Colon (tissue), 2 donors: ENCODE measurements at regions not wholly inside any gene's neighbourhood (a gene's known extent, or its start where the extent isn't known, plus 50 kb on each side); places are given as distances from the start of the nearest gene placed in this dataset.

Experiments
- FAIRE-seq: peaks from 2 replicates; lab custom pipeline; 2012; peaks lifted over from hg19 to GRCh38; lab: Jason Lieb, UNC
- donor health status: control.
- donor health status: control.

DNA sequence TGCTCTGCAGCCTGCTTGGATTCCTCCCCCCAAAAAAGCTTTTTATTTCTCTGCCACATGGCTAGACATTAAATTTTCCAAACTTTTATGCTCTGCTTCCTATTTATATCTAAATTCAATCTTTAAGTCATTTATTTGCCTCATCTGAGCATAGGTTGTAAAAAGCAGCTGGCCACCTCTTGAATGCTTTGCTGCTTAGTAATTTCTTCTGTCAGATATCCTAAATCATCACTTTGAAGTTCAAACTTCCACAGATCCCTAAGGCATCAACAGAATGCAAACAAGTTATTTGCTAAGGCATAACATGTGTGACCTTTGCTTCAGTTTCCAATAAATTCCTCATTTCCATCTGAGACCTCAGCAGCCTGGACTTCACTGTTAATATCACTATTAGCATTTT lies 209.6 kb downstream of the FSCB start:
- no peak for FAIRE-seq

DNA sequence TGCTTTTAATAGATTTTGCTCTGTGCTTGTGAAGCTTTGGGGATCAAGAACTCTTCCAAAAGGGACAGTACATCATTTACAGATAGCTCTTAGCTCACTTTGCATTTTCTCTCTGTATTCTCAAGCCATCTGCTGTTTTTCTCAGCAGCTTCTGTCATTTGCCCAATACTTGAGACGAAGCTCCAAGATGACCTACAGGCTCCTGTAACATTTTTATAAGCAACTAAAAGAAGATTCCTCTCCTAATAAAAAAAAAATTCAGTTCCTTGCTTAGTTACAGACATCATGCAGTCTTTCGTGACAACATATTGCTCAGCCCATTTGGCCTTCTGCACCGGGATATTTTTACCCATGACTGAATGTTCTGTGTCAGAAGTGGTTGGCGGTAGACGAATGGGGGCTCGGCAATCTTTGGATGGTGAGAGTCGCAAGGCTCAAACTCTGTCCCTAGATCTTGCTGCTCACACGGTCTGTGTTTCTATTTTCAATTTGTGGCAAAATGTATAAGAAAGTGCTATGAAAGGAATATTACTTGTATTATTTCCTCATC lies 215.6 kb downstream of the FSCB start:
- no peak for FAIRE-seq

DNA sequence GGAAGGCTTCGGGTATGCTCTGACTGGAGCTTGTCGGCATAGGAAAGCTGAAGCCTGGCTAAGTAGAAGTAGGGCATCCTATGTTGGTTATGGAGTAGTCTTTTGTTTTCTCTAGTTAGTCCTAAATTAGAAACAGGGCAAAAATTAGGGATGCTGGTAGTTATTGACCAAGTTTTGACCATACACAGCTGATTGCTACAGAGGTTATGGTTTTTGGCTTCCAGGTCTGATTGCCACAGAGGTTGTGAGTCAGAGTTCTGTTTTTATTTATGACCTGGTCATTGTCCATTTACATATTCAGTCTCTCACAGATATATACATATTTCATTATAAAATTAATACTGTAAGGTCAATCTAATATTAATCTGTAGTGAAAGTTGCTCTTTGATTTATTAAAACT lies 219.2 kb downstream of the FSCB start:
- FAIRE-seq, result no peak

- no peak for FAIRE-seq
Observed at GRCh38 chr14:44286201-44286600, 220.9 kb downstream of the FSCB start.

- FAIRE-seq, result no peak
Observed at GRCh38 chr14:44283836-44284235, 223.2 kb downstream of the FSCB start.

GRCh38 chr14:44279357-44279756 lies 227.7 kb downstream of the FSCB start:
- FAIRE-seq, result no peak

- no peak for FAIRE-seq
Observed at GRCh38 chr14:44271637-44272036, 235.4 kb downstream of the FSCB start.

DNA sequence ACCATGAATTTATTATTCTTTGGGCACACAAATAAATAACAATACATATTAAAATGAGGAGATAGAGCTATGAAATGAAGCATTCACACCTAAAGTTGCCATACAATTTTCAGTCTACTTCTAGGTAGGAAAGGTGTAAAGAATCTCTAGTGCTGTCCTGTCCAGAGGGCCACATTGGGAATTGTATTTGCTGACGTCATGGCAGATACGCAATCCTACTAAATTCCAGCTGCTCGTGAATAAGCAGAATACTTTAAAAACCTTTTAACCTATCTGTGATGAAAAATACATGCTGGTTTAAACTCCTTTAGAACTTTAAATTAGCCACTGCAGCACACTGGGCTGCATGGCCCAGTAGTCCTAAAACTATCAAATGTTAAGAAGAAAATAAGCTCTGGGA lies 236.1 kb downstream of the FSCB start:
- FAIRE-seq, result no peak

DNA sequence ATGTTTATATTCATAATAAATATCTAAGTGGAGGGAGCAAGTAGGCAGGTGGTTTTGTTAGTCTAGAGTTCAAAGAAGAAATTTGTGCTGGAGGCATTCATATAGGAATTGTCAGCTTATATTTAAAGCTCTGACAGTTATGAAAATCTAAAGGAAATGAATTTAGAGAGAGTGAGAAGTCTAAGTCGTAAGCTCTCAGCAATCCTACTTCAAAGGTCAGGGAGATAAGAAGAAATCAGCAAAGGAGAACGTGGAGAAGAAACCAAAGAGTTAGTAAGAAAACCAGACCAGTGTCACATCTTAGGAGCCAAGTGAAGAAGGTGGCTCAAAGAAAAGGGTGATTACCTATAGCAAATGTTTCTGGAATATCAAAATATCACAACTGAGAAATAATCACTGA lies 241.8 kb downstream of the FSCB start:
- no peak for FAIRE-seq

DNA sequence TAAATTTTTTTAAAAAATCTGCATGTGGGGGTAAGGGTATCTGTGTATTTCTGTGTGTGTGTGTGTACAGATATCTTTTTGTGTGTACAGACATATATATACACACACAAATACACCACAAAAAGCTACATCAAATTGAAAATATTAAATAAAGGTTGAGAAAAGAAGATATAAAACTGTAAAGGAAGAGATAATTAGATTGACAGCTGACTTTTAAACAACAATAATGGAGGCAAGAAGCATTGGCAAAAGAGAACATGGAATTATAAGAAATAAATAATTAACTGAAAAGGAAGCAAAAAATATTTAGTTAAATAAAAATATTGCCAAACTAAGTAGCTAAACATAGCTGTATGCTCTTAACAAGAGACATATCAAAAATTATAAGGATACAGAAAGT lies 291.4 kb downstream of the FSCB start:
- peak; percentile 78 for FAIRE-seq

DNA sequence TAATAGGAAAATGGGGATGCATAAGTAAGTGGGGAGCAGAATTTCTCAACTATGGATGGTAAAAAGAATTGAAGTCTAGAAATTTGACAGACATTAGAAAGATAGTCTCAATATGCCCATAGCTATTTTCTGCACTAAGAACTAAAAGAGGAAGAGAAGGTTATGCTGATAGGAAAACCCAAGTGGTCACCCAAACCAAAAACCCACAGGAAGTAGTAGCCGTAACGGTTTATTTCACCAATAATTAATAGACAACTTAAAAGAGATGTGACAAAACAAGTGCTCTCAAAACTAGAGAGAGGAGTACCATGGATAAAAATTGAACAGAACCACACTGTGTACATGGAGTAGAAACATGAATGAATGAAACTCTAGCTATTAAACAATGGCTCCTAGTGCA lies 295.4 kb downstream of the FSCB start:
- FAIRE-seq, result no peak

- FAIRE-seq, result no peak
Observed at GRCh38 chr14:44204061-44204835, 302.8 kb downstream of the FSCB start.

GRCh38 chr14:44180975-44181374 lies 326.1 kb downstream of the FSCB start:
- no peak for FAIRE-seq

DNA sequence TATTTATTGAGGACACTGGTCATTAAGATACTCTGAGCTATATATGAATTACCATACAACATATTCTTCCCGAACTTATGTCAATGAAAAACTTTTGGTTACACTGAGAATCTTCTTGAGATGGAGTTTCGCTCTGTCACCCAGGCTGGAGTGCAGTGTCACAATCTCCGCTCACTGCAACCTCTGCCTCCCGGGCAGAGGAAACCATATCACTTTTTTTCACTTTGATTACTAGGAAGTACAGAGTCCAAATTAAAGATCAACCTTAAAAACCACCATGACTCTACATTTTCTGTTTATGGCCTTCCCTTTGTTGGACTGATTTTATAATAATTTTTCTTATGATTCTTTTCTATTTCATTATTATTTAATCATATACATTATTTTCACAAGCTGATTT lies 336.5 kb downstream of the FSCB start:
- FAIRE-seq, result peak; percentile 75

GRCh38 chr14:44170101-44170500 lies 337.0 kb downstream of the FSCB start:
- FAIRE-seq, result no peak

GRCh38 chr14:44168566-44168965 lies 338.5 kb downstream of the FSCB start:
- peak; percentile 28 for FAIRE-seq

- no peak for FAIRE-seq
Observed at GRCh38 chr14:44166611-44167010, 340.5 kb downstream of the FSCB start.

GRCh38 chr14:44165936-44166335 lies 341.1 kb downstream of the FSCB start:
- no peak for FAIRE-seq

DNA sequence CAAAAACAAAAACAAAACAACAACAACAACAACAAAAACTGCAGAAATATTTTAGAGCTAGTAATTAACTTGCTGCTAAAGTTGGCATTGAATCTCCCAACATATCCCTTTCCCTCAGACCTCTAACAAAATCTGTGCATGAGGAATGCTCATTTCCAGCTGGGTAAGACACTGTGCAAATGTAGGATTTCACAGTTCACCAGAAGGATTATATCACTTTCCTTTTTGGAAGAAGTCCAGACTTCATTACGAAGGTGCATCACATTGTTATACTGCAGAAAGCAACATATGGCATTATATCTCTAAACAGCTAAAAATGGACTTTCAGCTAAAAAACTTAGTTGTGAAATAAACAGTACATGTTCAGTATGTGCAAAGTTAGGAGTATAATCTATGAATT lies 341.8 kb downstream of the FSCB start:
- FAIRE-seq, result no peak

DNA sequence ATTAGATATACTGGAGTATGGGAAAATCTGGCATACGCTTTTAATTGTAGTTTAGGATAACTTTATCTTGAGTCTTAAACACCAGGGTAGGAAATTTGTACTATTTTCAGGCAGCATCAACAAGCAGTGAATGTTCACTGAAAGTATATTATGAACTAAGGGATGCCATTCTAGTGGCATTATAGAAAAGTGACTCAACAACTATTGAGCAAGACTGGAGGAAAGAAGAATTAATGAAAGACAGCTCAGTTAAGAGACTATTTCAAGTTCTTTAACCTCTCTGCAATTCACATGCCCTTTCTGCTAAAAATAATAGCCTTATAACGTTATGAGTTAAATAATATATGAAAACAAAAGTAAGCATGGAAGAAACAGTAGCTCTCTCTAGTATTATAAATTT lies 343.1 kb downstream of the FSCB start:
- FAIRE-seq, result no peak

DNA sequence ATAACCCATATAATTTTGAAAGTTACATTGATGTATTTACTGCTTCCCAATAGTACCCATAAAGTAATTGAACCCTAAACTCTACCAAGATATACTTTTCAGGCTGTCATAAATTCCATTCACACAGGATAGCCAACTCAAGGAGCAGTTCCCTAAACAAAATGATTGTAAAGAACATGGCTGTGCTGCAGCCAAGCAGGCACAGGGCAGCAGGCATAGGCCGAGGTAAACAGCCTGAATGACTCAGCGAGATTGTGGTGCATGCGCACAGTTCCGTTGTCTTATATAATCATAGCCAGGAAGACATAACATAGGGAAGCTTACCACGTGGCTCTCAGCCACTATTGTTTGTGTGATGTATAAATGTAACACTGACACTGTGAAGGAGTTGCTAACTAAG lies 344.9 kb downstream of the FSCB start:
- FAIRE-seq, result peak; percentile 66

DNA sequence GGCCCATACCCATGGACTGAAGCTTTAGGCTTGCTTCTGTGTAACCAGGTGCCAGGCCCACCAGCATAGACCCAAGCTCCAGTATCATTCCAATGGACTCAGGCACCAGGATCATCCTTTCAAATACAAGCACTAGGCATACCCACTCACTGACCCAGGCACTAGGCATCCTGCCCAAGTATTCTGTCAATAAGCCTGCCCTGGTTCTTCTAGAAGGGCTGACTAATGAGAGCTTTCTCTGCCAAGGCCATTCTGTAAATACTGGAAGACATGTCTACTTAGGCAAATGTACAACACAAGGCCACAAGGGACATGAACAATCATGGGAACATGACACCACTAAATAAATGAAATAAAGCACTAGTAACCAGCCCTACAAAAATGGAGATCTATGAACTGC lies 352.2 kb downstream of the FSCB start:
- FAIRE-seq, result no peak

GRCh38 chr14:44154446-44154845 lies 352.6 kb downstream of the FSCB start:
- FAIRE-seq, result no peak

DNA sequence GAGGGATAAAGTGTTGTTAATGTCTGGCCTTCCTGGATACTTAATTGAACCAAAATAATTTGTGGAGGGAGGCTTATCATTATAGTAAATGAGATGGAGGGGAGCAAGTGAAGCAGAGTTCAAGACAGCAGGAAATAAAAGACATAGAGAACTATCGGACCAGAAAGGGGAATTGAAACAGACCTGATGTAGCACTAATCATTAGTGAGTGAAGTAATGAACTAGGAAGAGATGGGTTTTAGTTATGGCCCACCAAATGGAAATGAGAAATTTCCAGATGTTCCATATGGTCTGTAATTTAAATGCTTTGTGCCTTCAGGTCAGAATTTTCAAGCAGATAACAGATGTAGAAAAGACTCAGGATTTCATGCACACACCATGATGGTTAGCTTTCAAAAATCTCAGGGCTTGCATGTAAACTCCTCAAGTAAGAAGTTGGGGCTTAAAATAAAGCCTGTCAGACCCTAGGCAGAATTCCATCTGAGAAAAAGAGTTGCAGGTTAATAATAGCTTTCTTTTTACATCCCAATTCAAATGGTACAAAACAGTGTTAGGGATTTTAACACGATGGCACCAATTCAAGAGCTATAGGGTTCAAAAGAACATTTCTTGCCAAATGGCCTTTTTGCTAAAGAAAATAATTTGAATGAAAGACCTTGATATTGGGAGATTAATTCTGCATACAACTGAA lies 355.8 kb downstream of the FSCB start:
- FAIRE-seq, result no peak
